GM13977 (cell line): ENCODE measurements at regions not wholly inside any gene's neighbourhood (a gene's known extent, or its start where the extent isn't known, plus 50 kb on each side); places are given as distances from the start of the nearest gene placed in this dataset.

ENCODE experiments used
- DNase-seq: peaks from one replicate; pipeline ENCODE4 v3.0.0; 2012; ENCODE audit warnings: low spot score
- CTCF ChIP-seq: IDR thresholded peaks from 2 replicates; pipeline ENCODE4 v1.5.1; 2012; ENCODE audit warnings: mild to moderate bottlenecking, control low read depth; ENCODE audit not compliant: insufficient read depth; ENCODE audit errors: extremely low read depth, missing control alignments
- in situ Hi-C: fragments of 300-500 bp; cut with MboI; formaldehyde crosslinking; loops from one replicate; pipeline ENCODE4 v1.12.0; 2022; ENCODE audit warnings: low sequenced_read_pairs, low pct_unique_long_range_greater_than_20kb, mixed read lengths, inconsistent platforms; ENCODE audit not compliant: unreplicated experiment

GRCh38 chr2:134194519-134194918 is 59.4 kb upstream of the MGAT5 start:
- no peak for DNase-seq
- no peak for TF ChIP-seq CTCF
- in situ Hi-C loops, result no loop called here

- no peak for TF ChIP-seq CTCF
- in situ Hi-C loops, result no loop called here
- DNase-seq, result no peak
Measured at GRCh38 chr2:134195341-134195740, 58.5 kb upstream of the MGAT5 start.

- TF ChIP-seq CTCF, result no peak
- in situ Hi-C loops, result no loop called here
- DNase-seq, result no peak
Measured at GRCh38 chr2:134197445-134197844, 56.4 kb upstream of the MGAT5 start.

GRCh38 chr2:134198006-134198634 is 55.8 kb upstream of the MGAT5 start:
- no peak for TF ChIP-seq CTCF
- no peak for DNase-seq
- in situ Hi-C loops, result no loop called here

GRCh38 chr2:134199123-134199522 is 54.7 kb upstream of the MGAT5 start:
- no peak for TF ChIP-seq CTCF
- in situ Hi-C loops, result no loop called here
- DNase-seq, result no peak

- DNase-seq, result no peak
- TF ChIP-seq CTCF, result no peak
- in situ Hi-C loops, result no loop called here
Measured at GRCh38 chr2:134200036-134200618, 53.7 kb upstream of the MGAT5 start.

- TF ChIP-seq CTCF, result no peak
- DNase-seq, result no peak
- in situ Hi-C loops, result no loop called here
Measured at GRCh38 chr2:134201533-134201932, 52.3 kb upstream of the MGAT5 start.
